Inflammatory macrophage (primary cell): ENCODE measurements at regions not wholly inside any gene's neighbourhood (a gene's known extent, or its start where the extent isn't known, plus 50 kb on each side); places are given as distances from the start of the nearest gene placed in this dataset.
"Not testable (repeated sequence)": the region's sequence is repeated elsewhere in the genome, so short reads cannot be mapped to it uniquely, and the experiment has no call there.

Source experiments
- DNase-seq, 2 donors: peaks; one replicate each; pipeline ENCODE4 v3.0.0-alpha.2; 2020 to 2022

- DNase-seq = not testable (repeated sequence)
Observed at GRCh38 chr12:124223733-124224138, 71.2 kb upstream of the RFLNA start.

GRCh38 chr12:124224535-124225110 lies 70.3 kb upstream of the RFLNA start:
- DNase-seq = no peak

- no peak for DNase-seq
Observed at GRCh38 chr12:124225730-124226129, 69.2 kb upstream of the RFLNA start.

- DNase-seq = peak in 1 of 2 donors; percentile 51
Observed at GRCh38 chr12:124227951-124228711, 66.8 kb upstream of the RFLNA start.

GRCh38 chr12:124229520-124229919 lies 65.4 kb upstream of the RFLNA start:
- no peak for DNase-seq

- no peak for DNase-seq
Observed at GRCh38 chr12:124230117-124230757, 64.7 kb upstream of the RFLNA start.

- no peak for DNase-seq
Observed at GRCh38 chr12:124230789-124231188, 64.1 kb upstream of the RFLNA start.

- no peak for DNase-seq
Observed at GRCh38 chr12:124231980-124232653, 62.8 kb upstream of the RFLNA start.

GRCh38 chr12:124232654-124232987 lies 62.3 kb upstream of the RFLNA start:
- DNase-seq = no peak

- no peak for DNase-seq
Observed at GRCh38 chr12:124233041-124233796, 61.7 kb upstream of the RFLNA start.

GRCh38 chr12:124233846-124234640 lies 60.9 kb upstream of the RFLNA start:
- DNase-seq = peak; percentile 54 to 57

- no peak for DNase-seq
Observed at GRCh38 chr12:124236625-124237031, 58.3 kb upstream of the RFLNA start.

GRCh38 chr12:124238886-124239285 lies 56.0 kb upstream of the RFLNA start:
- DNase-seq = no peak

- DNase-seq = peak in 1 of 2 donors; percentile 14
Observed at GRCh38 chr12:124240493-124240892, 54.4 kb upstream of the RFLNA start.

GRCh38 chr12:124241776-124242528 lies 52.9 kb upstream of the RFLNA start:
- no peak for DNase-seq

GRCh38 chr12:124242529-124243065 lies 52.3 kb upstream of the RFLNA start:
- DNase-seq = peak; percentile 62 to 65

- no peak for DNase-seq
Observed at GRCh38 chr12:124243936-124244335, 51.0 kb upstream of the RFLNA start.
